G401 (cell line): ENCODE measurements at regions not wholly inside any gene's neighbourhood (a gene's known extent, or its start where the extent isn't known, plus 50 kb on each side); places are given as distances from the start of the nearest gene placed in this dataset.
"Not testable (repeated sequence)": the region's sequence is repeated elsewhere in the genome, so short reads cannot be mapped to it uniquely, and the experiment has no call there.

Experiments used
- DNase-seq: peaks from one replicate; pipeline ENCODE4 v3.0.0-alpha.2; 2015; ENCODE audit warnings: low spot score
- in situ Hi-C: cut with HindIII; loops from 2 replicates; pipeline ENCODE4 v1.10.0; 2016; ENCODE audit warnings: low sequenced_read_pairs, mixed read lengths

GRCh38 chr3:27633224-27633545 lies 88.9 kb downstream of the EOMES start:
- in situ Hi-C loops: no loop called here
- no peak for DNase-seq

GRCh38 chr3:27632431-27633223 lies 89.5 kb downstream of the EOMES start:
- peak; percentile 46 for DNase-seq

GRCh38 chr3:27630885-27631284 lies 91.2 kb downstream of the EOMES start:
- in situ Hi-C loops: no loop called here
- DNase-seq: peak; percentile 7

More at GRCh38 chr3:27632431-27633223, 89.5 kb downstream of the EOMES start:
- in situ Hi-C loops: no loop called here

GRCh38 chr3:27629366-27629765 lies 92.8 kb downstream of the EOMES start:
- no peak for DNase-seq
- in situ Hi-C loops: no loop called here

- in situ Hi-C loops: no loop called here
Measured at GRCh38 chr3:27628026-27628750, 93.9 kb downstream of the EOMES start.

GRCh38 chr3:27626596-27627118 lies 95.5 kb downstream of the EOMES start:
- in situ Hi-C loops: no loop called here
- no peak for DNase-seq

More at GRCh38 chr3:27628026-27628750, 93.9 kb downstream of the EOMES start:
- DNase-seq: no peak

GRCh38 chr3:27625864-27626263 lies 96.3 kb downstream of the EOMES start:
- in situ Hi-C loops: no loop called here

GRCh38 chr3:27623085-27623753 lies 98.9 kb downstream of the EOMES start:
- in situ Hi-C loops: no loop called here

More at GRCh38 chr3:27625864-27626263, 96.3 kb downstream of the EOMES start:
- no peak for DNase-seq

GRCh38 chr3:27617552-27617951 lies 104.6 kb downstream of the EOMES start:
- in situ Hi-C loops: no loop called here
- no peak for DNase-seq

More at GRCh38 chr3:27623085-27623753, 98.9 kb downstream of the EOMES start:
- no peak for DNase-seq

GRCh38 chr3:27616031-27616430 lies 106.1 kb downstream of the EOMES start:
- in situ Hi-C loops: no loop called here
- no peak for DNase-seq

- in situ Hi-C loops: no loop called here
- no peak for DNase-seq
Measured at GRCh38 chr3:27615555-27615954, 106.6 kb downstream of the EOMES start.

GRCh38 chr3:27614592-27614991 lies 107.5 kb downstream of the EOMES start:
- in situ Hi-C loops: no loop called here
- DNase-seq: no peak

GRCh38 chr3:27613846-27614500 lies 108.2 kb downstream of the EOMES start:
- in situ Hi-C loops: no loop called here
- DNase-seq: no peak

GRCh38 chr3:27610800-27611525 lies 111.2 kb downstream of the EOMES start:
- DNase-seq: no peak
- in situ Hi-C loops: no loop called here

GRCh38 chr3:27607370-27607769 lies 114.8 kb downstream of the EOMES start:
- DNase-seq: no peak
- in situ Hi-C loops: no loop called here

- no peak for DNase-seq
- in situ Hi-C loops: no loop called here
Measured at GRCh38 chr3:27606537-27606936, 115.6 kb downstream of the EOMES start.

- in situ Hi-C loops, DNase-seq: not testable (repeated sequence)
Measured at GRCh38 chr3:27601311-27601710, 117.1 kb upstream of the SLC4A7 start.

GRCh38 chr3:27599741-27600140 lies 115.6 kb upstream of the SLC4A7 start:
- in situ Hi-C loops, DNase-seq: not testable (repeated sequence)

- in situ Hi-C loops: no loop called here
- DNase-seq: no peak
Measured at GRCh38 chr3:27596921-27597320, 112.7 kb upstream of the SLC4A7 start.
